OCI-LY7 (cell line): ENCODE measurements at regions not wholly inside any gene's neighbourhood (a gene's known extent, or its start where the extent isn't known, plus 50 kb on each side); places are given as distances from the start of the nearest gene placed in this dataset.

Experiments used
- BruUV-seq: library from RNA; stranded (reverse); fragments of 400-500 nt; replicated peaks from 2 replicates; lab custom pipeline; 2021; lab: Mats Ljungman, UMichigan
- CTCF ChIA-PET: fragments of 300-600 bp; sonication (Branson Sonifier 250); formaldehyde crosslinking; loops from one replicate; lab custom pipeline; 2022; ENCODE audit warnings: antibody characterized with exemption; ENCODE audit not compliant: unreplicated experiment; lab: Charles Lee
- POLR2A ChIA-PET: fragments of 300-600 bp; sonication (Branson Sonifier 250); formaldehyde crosslinking; loops from one replicate; lab custom pipeline; 2022; ENCODE audit warnings: antibody characterized with exemption; lab: Charles Lee
- DNase-seq: peaks from one replicate; pipeline ENCODE4 v3.0.0-alpha.2; 2015; ENCODE audit warnings: low spot score
- H2AFZ ChIP-seq: fragments of 200-600 bp; sonication (generic), shearing (Covaris generic); 2 replicates; pipeline ENCODE4 v1.6.1; 2014; ENCODE audit warnings: mild to moderate bottlenecking, antibody characterized with exemption, low read length, moderate library complexity
- H3K27ac ChIP-seq: fragments of 200-600 bp; sonication (generic); 2 replicates; pipeline ENCODE4 v1.5.1; 2014; ENCODE audit warnings: mixed run types, low read depth, mild to moderate bottlenecking, moderate library complexity, low read length, inconsistent platforms; ENCODE audit not compliant: poor library complexity, severe bottlenecking
- H3K36me3 ChIP-seq: fragments of 200-600 bp; sonication (generic); 2 replicates; pipeline ENCODE4 v1.6.1; 2014; ENCODE audit warnings: mild to moderate bottlenecking, antibody characterized with exemption, low read length, moderate library complexity, mixed read lengths; ENCODE audit not compliant: insufficient read depth
- H3K4me1 ChIP-seq: fragments of 200-600 bp; sonication (generic); 2 replicates; pipeline ENCODE4 v1.5.1; 2014; ENCODE audit warnings: mild to moderate bottlenecking, low read length; ENCODE audit not compliant: insufficient read depth, poor library complexity, severe bottlenecking
- H3K4me2 ChIP-seq: fragments of 200-600 bp; sonication (generic); 2 replicates; pipeline ENCODE4 v1.6.1; 2014; ENCODE audit warnings: mild to moderate bottlenecking, low read length
- H3K4me3 ChIP-seq: fragments of 200-600 bp; sonication (generic); 2 replicates; pipeline ENCODE4 v1.5.1; 2014; ENCODE audit warnings: mild to moderate bottlenecking, low read depth, low read length; ENCODE audit not compliant: poor library complexity, severe bottlenecking
- H3K79me2 ChIP-seq: fragments of 200-600 bp; sonication (generic); 2 replicates; pipeline ENCODE4 v1.6.1; 2016; ENCODE audit warnings: low read depth, mild to moderate bottlenecking, low read length, moderate library complexity, mixed read lengths; ENCODE audit not compliant: insufficient read depth
- H3K9me2 ChIP-seq: fragments of 200-600 bp; sonication (generic); 2 replicates; pipeline ENCODE4 v1.6.1; 2016; ENCODE audit warnings: mild to moderate bottlenecking, low read length, mixed read lengths; ENCODE audit not compliant: insufficient read depth
- H3K9me3 ChIP-seq: fragments of 200-600 bp; sonication (generic); 2 replicates; pipeline ENCODE4 v1.6.1; 2014; ENCODE audit warnings: mild to moderate bottlenecking, mixed run types, low read length, mixed read lengths
- H4K20me1 ChIP-seq: fragments of 200-600 bp; sonication (generic); 2 replicates; pipeline ENCODE4 v1.6.1; 2014; ENCODE audit warnings: mild to moderate bottlenecking, antibody characterized with exemption, low read length, moderate library complexity, mixed read lengths; ENCODE audit not compliant: insufficient read depth
- CTCF ChIP-seq: fragments of 200-600 bp; sonication (generic); conservative IDR thresholded peaks from 2 replicates; pipeline ENCODE4 v1.5.1; 2014; ENCODE audit warnings: mild to moderate bottlenecking, antibody characterized with exemption, low read length, moderate library complexity, mixed read lengths
- EZH2phosphoT487 ChIP-seq: fragments of 200-600 bp; sonication (generic); IDR thresholded peaks from 2 replicates; pipeline ENCODE4 v1.6.1; 2018; ENCODE audit warnings: low read depth, borderline replicate concordance, mild to moderate bottlenecking, mixed run types, antibody characterized with exemption, low read length, moderate library complexity, mixed read lengths
- intact Hi-C: fragments of 100-400 bp; cut with micrococcal nuclease; formaldehyde crosslinking; loops from one replicate; pipeline ENCODE4 v1.10.0; 2022; ENCODE audit not compliant: unreplicated experiment

GRCh38 chr7:119561751-119562150 is 711.2 kb upstream of the KCND2 start:
- POLR2A ChIA-PET: no interaction called here
- CTCF ChIA-PET: no interaction called here
- no peak overlapping the region for H3K4me3 ChIP-seq
- no peak overlapping the region for H3K27ac ChIP-seq
- no peaks in the 10 kb centered on the region for H4K20me1 ChIP-seq
- no peaks in the 10 kb centered on the region for H3K9me2 ChIP-seq
- H2AFZ ChIP-seq: no peak overlapping the region
- no peaks in the 10 kb centered on the region for H3K9me3 ChIP-seq
- DNase-seq: no peak
- H3K4me2 ChIP-seq: no peak overlapping the region
- no peaks in the 10 kb centered on the region for H3K79me2 ChIP-seq
- intact Hi-C loops: no loop called here
- no peak for TF ChIP-seq EZH2phosphoT487
- no peak for TF ChIP-seq CTCF
- no TSS peak for BruUV-seq
- H3K36me3 ChIP-seq: no peaks in the 10 kb centered on the region
- H3K4me1 ChIP-seq: no peaks in the 10 kb centered on the region

GRCh38 chr7:119562839-119563238 is 710.1 kb upstream of the KCND2 start:
- CTCF ChIA-PET: no interaction called here
- no TSS peak for BruUV-seq
- no peaks in the 10 kb centered on the region for H3K9me2 ChIP-seq
- H3K27ac ChIP-seq: no peak overlapping the region
- TF ChIP-seq CTCF (no peak), EZH2phosphoT487 (no peak)
- intact Hi-C loops: no loop called here
- H3K4me1 ChIP-seq: no peaks in the 10 kb centered on the region
- H2AFZ ChIP-seq: no peak overlapping the region
- POLR2A ChIA-PET: no interaction called here
- no peak overlapping the region for H3K4me2 ChIP-seq
- H4K20me1 ChIP-seq: no peaks in the 10 kb centered on the region
- no peaks in the 10 kb centered on the region for H3K9me3 ChIP-seq
- H3K79me2 ChIP-seq: no peaks in the 10 kb centered on the region
- H3K36me3 ChIP-seq: no peaks in the 10 kb centered on the region
- H3K4me3 ChIP-seq: no peak overlapping the region
- DNase-seq: no peak

GRCh38 chr7:119571666-119572065 is 701.3 kb upstream of the KCND2 start:
- Histone ChIP-seq H3K9me3 (no peaks in the 10 kb centered on the region), H3K9me2 (no peaks in the 10 kb centered on the region), H3K79me2 (no peaks in the 10 kb centered on the region), H3K4me2 (no peak overlapping the region), H2AFZ (no peak overlapping the region), H3K36me3 (no peaks in the 10 kb centered on the region), H4K20me1 (no peaks in the 10 kb centered on the region), H3K4me1 (no peaks in the 10 kb centered on the region), H3K27ac (no peak overlapping the region), H3K4me3 (no peak overlapping the region)
- ChIA-PET CTCF (no interaction called here), POLR2A (no interaction called here)
- TF ChIP-seq CTCF (no peak), EZH2phosphoT487 (no peak)
- DNase-seq: no peak
- no TSS peak for BruUV-seq
- intact Hi-C loops: no loop called here
